AG10803 (cell line): ENCODE measurements at regions not wholly inside any gene's neighbourhood (a gene's known extent, or its start where the extent isn't known, plus 50 kb on each side); places are given as distances from the start of the nearest gene placed in this dataset.
A peak's percentile ranks its signal among the peaks of the same experiment; 100 is the strongest.

Experiments used
- DNase-seq: peaks from one replicate; pipeline ENCODE4 v3.0.0; 2010; ENCODE audit warnings: low read depth
- H3K4me3 ChIP-seq: 2 replicates; pipeline ENCODE4 v1.5.1; 2011; ENCODE audit warnings: mild to moderate bottlenecking, low read length, control low read depth
- TF ChIP-seq, protein P1 (sequence below): conservative IDR thresholded peaks from 2 replicates; pipeline ENCODE4 v1.5.1; 2011; ENCODE audit warnings: mild to moderate bottlenecking, low read length, control low read depth, inconsistent platforms

- no peak overlapping the region for H3K4me3 ChIP-seq
- DNase-seq, result no peak
- TF ChIP-seq, protein P1, sequence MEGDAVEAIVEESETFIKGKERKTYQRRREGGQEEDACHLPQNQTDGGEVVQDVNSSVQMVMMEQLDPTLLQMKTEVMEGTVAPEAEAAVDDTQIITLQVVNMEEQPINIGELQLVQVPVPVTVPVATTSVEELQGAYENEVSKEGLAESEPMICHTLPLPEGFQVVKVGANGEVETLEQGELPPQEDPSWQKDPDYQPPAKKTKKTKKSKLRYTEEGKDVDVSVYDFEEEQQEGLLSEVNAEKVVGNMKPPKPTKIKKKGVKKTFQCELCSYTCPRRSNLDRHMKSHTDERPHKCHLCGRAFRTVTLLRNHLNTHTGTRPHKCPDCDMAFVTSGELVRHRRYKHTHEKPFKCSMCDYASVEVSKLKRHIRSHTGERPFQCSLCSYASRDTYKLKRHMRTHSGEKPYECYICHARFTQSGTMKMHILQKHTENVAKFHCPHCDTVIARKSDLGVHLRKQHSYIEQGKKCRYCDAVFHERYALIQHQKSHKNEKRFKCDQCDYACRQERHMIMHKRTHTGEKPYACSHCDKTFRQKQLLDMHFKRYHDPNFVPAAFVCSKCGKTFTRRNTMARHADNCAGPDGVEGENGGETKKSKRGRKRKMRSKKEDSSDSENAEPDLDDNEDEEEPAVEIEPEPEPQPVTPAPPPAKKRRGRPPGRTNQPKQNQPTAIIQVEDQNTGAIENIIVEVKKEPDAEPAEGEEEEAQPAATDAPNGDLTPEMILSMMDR, result no peak
Observed at GRCh38 chr12:97131220-97131981, 224.3 kb downstream of the NEDD1 start.

DNA sequence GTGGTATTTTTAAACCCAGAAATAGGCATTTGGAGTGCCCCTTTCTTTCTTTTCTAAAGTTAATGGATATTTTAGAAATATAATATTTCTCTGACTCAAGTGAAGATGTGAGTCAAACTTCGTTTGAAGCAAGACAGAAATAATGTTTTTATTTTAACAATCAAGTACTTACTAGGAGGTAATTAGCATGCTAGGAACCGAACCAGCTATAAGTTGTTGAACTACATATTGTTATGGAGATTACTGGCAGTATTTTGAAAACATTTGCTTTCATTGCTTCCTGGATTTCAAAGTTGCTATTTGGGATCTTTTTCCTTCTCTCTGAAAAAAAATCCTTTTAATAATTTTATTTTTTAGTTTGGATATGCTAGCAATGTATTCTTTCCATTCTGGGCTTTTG lies 225.2 kb downstream of the NEDD1 start:
- DNase-seq, result no peak
- TF ChIP-seq, protein P1, result no peak
- H3K4me3 ChIP-seq, result no peak overlapping the region

- DNase-seq, result no peak
- TF ChIP-seq, protein P1, result no peak
- H3K4me3 ChIP-seq, result no peak overlapping the region
Observed at GRCh38 chr12:97134495-97134894, 227.4 kb downstream of the NEDD1 start.

- TF ChIP-seq, protein P1, result no peak
- H3K4me3 ChIP-seq, result no peak overlapping the region
- no peak for DNase-seq
Observed at GRCh38 chr12:97140355-97140754, 233.3 kb downstream of the NEDD1 start.

- no peak for DNase-seq
- TF ChIP-seq, protein P1, result no peak
- H3K4me3 ChIP-seq, result no peak overlapping the region
Observed at GRCh38 chr12:97142737-97143410, 235.8 kb downstream of the NEDD1 start.

- peak; percentile 3 for DNase-seq
- TF ChIP-seq, protein P1, result peak; percentile 55
- no peak overlapping the region for H3K4me3 ChIP-seq
Observed at GRCh38 chr12:97148941-97149559, 242.0 kb downstream of the NEDD1 start.

- TF ChIP-seq, protein P1, result no peak
- DNase-seq, result no peak
- no peak overlapping the region for H3K4me3 ChIP-seq
Observed at GRCh38 chr12:97151481-97151880, 244.4 kb downstream of the NEDD1 start.
